ENCODE measurements at regions not wholly inside any gene's neighbourhood (a gene's known extent, or its start where the extent isn't known, plus 50 kb on each side); places are given as distances from the start of the nearest gene placed in this dataset.

- H3K36me3 ChIP-seq (ENCODE audit: insufficient read depth, low read length) = no peaks in the 10 kb centered on the region
- peak overlapping the region; percentile 37; the same call in 1 of the 2 replicates for H3K4me2 ChIP-seq (ENCODE audit: low read length)
- no peak overlapping the region for H3K4me3 ChIP-seq (ENCODE audit: low read depth, low read length, poor library complexity, severe bottlenecking)
- peaks cover 15% of the 10 kb centered on the region for H3K4me1 ChIP-seq (ENCODE audit: insufficient read depth, low read length, severe bottlenecking)
- H3K79me2 ChIP-seq (ENCODE audit: insufficient read depth, low read length) = no peaks in the 10 kb centered on the region
- H3K9me3 ChIP-seq (ENCODE audit: low read length) = no peaks in the 10 kb centered on the region
- H2AFZ ChIP-seq (ENCODE audit: low read length) = no peak overlapping the region
- H3K9ac ChIP-seq (ENCODE audit: low read length) = no peak overlapping the region
- H4K20me1 ChIP-seq (ENCODE audit: insufficient read depth, low read length) = no peaks in the 10 kb centered on the region
- TF ChIP-seq EZH2 (IDR thresholded peaks at IDR 0.05; ENCODE audit: borderline replicate concordance, low read length) (no peak), CTCF (IDR thresholded peaks at IDR 0.05; ENCODE audit: low read length) (no peak)
- H3K27ac ChIP-seq (ENCODE audit: low read depth, low read length, poor library complexity, severe bottlenecking) = no peak overlapping the region
- H3F3A ChIP-seq (ENCODE audit: insufficient read depth, low read length) = no peaks in the 10 kb centered on the region
- H3K27me3 ChIP-seq (ENCODE audit: insufficient read depth, low read length) = no peaks in the 10 kb centered on the region
- H3K9me2 ChIP-seq (ENCODE audit: low read depth, low read length) = no peaks in the 10 kb centered on the region
These were observed 94.7 kb downstream of the LINGO1 start for GRCh38 chr15:77538027-77538451.

- Histone ChIP-seq H3K79me2 (ENCODE audit: insufficient read depth, low read length) (no peaks in the 10 kb centered on the region), H3F3A (ENCODE audit: insufficient read depth, low read length) (no peaks in the 10 kb centered on the region), H3K9ac (ENCODE audit: low read length) (no peak overlapping the region), H4K20me1 (ENCODE audit: insufficient read depth, low read length) (no peaks in the 10 kb centered on the region), H3K27ac (ENCODE audit: low read depth, low read length, poor library complexity, severe bottlenecking) (no peak overlapping the region), H3K36me3 (ENCODE audit: insufficient read depth, low read length) (no peaks in the 10 kb centered on the region), H3K27me3 (ENCODE audit: insufficient read depth, low read length) (no peaks in the 10 kb centered on the region), H2AFZ (ENCODE audit: low read length) (no peak overlapping the region), H3K4me2 (ENCODE audit: low read length) (no peak overlapping the region), H3K4me3 (ENCODE audit: low read depth, low read length, poor library complexity, severe bottlenecking) (no peak overlapping the region), H3K9me3 (ENCODE audit: low read length) (no peaks in the 10 kb centered on the region), H3K4me1 (ENCODE audit: insufficient read depth, low read length, severe bottlenecking) (peaks cover 13% of the 10 kb centered on the region), H3K9me2 (ENCODE audit: low read depth, low read length) (no peaks in the 10 kb centered on the region)
- TF ChIP-seq EZH2 (IDR thresholded peaks at IDR 0.05; ENCODE audit: borderline replicate concordance, low read length) (no peak), CTCF (IDR thresholded peaks at IDR 0.05; ENCODE audit: low read length) (no peak)
These were observed 95.7 kb downstream of the LINGO1 start for GRCh38 chr15:77537006-77537405.

GRCh38 chr15:77535845-77536244, 96.9 kb downstream of the LINGO1 start:
- H3K79me2 ChIP-seq (ENCODE audit: insufficient read depth, low read length) = no peaks in the 10 kb centered on the region
- H3F3A ChIP-seq (ENCODE audit: insufficient read depth, low read length) = no peaks in the 10 kb centered on the region
- H3K36me3 ChIP-seq (ENCODE audit: insufficient read depth, low read length) = no peaks in the 10 kb centered on the region
- no peak overlapping the region for H3K27ac ChIP-seq (ENCODE audit: low read depth, low read length, poor library complexity, severe bottlenecking)
- H3K9me2 ChIP-seq (ENCODE audit: low read depth, low read length) = no peaks in the 10 kb centered on the region
- no peak overlapping the region for H3K4me2 ChIP-seq (ENCODE audit: low read length)
- no peaks in the 10 kb centered on the region for H4K20me1 ChIP-seq (ENCODE audit: insufficient read depth, low read length)
- H3K4me1 ChIP-seq (ENCODE audit: insufficient read depth, low read length, severe bottlenecking) = peaks cover 13% of the 10 kb centered on the region
- TF ChIP-seq CTCF (IDR thresholded peaks at IDR 0.05; ENCODE audit: low read length) (no peak), EZH2 (IDR thresholded peaks at IDR 0.05; ENCODE audit: borderline replicate concordance, low read length) (no peak)
- H2AFZ ChIP-seq (ENCODE audit: low read length) = no peak overlapping the region
- H3K9ac ChIP-seq (ENCODE audit: low read length) = no peak overlapping the region
- H3K9me3 ChIP-seq (ENCODE audit: low read length) = no peaks in the 10 kb centered on the region
- no peak overlapping the region for H3K4me3 ChIP-seq (ENCODE audit: low read depth, low read length, poor library complexity, severe bottlenecking)
- no peaks in the 10 kb centered on the region for H3K27me3 ChIP-seq (ENCODE audit: insufficient read depth, low read length)
